ENCODE measurements at regions not wholly inside any gene's neighbourhood (a gene's known extent, or its start where the extent isn't known, plus 50 kb on each side); places are given as distances from the start of the nearest gene placed in this dataset.
A peak's percentile ranks its signal among the peaks of the same experiment; 100 is the strongest.
"Not testable (repeated sequence)": the region's sequence is repeated elsewhere in the genome, so short reads cannot be mapped to it uniquely, and the experiment has no call there.

DNA sequence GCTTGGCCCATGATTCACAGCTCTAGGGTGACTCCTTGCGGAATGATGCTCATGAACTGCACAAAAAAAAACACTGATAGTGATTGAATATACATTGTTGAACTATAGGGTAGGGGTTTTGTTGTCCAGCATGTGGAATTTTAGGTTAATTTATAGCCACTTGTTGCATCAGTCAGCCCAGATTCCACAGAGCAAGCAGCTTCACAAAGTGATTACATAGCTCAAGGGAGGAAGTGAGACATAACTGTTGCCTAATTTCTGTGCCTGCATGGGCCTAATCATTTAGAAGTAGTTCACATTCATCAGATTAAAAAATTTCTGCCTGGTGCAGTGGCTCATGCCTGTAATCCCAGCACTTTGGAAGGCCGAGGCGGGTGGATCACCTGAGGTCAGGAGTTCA is 142.2 kb upstream of the ZNF722 start:
- DNase-seq, result not testable (repeated sequence)

DNA sequence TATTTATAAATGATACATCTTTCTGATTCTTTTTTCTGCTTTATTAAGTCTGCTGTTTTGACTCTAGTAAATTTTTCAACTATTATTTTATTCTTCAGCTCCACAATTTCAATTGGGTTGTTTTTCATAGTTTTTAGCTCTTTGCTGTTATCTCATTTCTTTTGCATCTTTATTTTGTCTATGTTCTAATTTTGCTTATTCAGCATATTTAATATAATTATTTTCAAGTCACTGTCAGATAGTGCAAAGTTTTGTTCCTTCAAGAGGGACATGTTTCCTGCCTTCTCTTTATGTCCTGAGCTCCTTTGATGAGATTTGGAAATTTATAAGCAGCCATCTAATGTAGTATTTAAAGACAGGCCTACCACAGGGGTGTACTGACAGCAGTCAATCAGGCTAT is 131.5 kb upstream of the ZNF722 start:
- DNase-seq, result no peak

DNA sequence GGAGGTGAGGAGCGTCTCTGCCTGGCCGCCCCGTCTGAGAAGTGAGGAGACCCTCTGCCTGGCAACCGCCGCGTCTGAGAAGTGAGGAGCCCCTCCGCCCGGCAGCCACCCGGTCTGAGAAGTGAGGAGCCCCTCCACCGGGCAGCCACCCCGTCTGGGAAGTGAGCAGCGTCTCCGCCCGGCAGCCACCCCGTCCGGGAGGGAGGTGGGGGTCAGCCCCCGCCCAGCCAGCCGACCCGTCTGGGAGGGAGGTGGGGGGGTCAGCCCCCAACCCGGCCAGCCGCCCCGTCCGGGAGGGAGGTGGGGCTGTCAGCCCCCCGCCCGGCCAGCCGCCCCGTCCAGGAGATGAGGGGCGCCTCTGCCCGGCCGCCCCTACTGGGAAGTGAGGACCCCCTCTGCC is 124.4 kb upstream of the ZNF722 start:
- DNase-seq, result not testable (repeated sequence)

DNA sequence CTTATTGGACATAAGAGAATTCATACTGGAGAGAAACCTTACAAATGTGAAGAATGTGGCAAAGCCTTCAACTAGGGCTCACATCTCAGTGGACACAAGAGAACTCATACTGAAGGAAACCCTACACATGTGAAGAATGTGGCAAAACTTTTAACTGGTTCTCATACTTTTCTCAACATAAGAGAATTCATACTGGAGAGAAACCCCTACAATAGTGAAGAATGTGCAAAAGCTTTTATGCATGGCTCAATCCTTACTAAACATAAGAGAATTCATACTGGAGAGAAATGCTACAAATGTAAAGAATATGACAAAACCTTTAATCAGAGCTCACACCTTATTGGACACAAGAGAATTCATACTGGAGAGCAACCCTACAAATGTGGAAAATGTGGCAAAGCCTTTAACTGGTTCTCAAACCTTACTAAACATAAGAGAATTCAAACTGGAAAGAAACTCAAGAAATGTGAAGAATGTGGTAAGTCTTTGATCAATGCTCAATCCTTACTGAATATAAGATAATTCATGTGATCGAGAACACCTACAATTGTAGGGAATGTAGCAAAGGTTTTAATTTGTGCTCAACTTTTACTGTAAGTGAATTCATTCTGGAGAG is 121.8 kb upstream of the ZNF722 start:
- DNase-seq, result no peak

DNA sequence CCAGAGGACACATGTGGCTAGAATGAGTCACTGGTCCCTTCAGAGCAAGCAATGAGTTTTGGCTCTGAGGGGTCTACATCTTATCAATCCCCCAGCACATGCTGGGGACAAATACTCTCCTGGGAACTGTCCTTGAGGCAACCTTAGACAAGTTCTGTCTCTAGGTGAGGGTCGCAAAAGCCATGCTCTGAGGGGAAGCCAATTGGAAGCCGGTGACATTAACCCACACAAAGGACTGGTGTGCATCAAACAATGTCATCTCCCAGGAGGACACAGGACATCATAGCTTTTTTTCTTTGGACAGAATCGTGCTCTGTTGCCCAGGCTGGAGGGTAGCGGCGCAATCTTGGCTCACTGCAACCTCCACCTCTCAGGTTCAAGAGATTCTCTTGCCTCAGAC is 111.6 kb upstream of the ZNF722 start:
- no peak for DNase-seq

DNA sequence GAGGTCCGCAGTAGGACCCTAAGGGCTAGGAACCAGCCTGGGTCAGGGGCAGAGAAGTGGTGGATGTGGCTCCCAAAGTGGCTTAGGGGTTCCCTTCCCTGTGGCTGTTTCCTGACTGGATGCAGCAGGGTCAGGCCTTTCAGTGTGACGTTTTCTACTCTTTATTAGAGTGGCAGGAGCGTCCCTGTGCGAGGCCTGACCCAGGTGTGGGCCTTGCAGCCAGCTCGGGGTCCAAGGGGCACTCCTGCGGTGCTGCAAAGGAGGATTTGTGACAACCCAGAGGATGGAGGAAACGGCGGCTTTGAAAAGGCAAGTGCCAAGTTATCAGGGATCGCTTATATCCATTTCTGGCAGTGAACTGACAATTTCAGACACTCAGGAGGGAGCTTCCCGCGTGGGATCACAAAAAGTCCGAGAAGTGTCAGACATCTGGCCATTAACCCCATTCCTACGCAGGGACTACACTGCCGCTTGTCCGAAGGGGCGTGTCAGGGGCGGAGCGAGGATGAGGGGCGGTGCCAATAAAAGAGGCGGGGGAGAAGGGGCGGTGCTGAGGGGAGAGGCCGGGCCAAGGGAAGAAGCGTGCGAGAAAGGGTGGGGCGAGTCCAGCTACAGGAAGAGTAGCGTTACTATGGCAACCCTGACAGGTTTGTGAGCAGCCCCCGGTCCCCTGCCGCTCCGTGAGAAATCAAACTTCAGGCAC is 98.8 kb upstream of the ZNF722 start:
- peak; percentile 33 for DNase-seq

DNA sequence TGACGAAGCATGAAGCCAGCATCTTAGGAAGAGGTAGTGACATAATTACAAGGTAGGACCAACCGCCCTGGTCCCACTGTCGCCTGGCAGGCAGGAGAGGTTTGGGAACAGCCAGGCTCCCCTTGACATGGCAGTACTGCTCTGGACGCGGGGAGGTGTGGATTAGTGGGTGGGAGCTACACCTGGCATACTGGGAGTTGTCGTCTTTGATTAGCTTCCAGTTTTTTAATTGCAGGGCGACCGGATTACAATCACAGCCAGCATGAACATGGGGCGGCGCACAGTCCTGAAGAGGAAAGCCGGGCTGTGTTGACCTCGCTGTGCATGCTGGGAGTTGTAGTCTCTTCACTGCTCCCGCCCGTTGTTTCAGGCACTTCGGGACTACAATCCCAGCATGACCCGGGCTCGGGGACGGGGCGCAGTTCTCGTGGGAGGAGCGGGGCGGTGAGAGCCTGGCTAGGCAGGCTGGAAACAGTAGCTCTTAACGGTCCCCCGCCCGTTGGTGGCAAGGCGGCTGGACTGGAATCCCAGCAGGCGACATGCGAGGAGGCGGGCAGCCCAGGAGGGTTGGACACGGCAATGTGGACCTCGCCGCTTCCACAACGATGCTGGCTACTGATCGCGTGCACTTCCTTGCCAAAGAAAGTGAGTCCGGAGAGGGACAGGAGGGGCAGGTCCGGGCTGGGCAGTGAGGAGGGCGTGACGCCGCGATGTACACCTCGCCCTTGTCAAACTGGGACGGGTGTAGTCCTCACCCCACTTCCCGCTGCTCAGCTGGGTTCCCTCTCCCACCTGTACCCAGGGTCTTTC is 98.0 kb upstream of the ZNF722 start:
- peak; percentile 37 for DNase-seq

DNA sequence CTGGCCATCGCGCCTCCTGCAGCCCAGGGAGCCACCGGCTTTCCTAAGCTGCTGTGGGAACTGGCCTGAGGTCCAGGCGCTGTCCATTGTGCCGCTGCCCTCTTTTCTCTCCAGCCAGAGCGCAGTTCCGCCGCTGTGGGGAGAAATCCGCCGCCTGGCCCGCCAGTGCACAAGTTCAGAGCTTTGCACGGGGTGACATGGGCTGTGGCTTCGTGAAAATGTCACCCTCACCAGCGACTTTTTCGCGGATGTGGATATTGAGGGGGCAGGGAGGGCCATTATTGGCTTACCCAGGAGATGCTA is 97.5 kb upstream of the ZNF722 start:
- not testable (repeated sequence) for DNase-seq

DNA sequence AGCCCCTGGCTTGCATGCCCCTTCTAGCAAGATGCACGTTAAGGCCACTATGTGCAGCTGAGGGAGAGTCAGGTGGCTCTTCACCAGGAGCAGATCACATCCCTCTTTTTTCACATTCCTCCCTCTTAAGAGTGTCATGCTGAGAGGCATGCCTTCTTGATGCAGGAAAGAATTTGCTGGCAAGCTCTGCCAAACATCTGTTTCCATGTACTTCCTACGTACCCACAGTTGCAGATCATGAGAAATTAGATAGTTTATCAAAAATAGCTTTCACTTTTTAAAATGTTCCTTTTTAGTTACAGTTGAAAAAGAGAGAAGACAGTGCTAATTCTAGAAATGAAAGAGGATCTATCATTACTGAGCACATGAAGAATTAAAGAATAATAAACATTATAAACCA is 79.7 kb upstream of the ZNF722 start:
- DNase-seq, result no peak

DNA sequence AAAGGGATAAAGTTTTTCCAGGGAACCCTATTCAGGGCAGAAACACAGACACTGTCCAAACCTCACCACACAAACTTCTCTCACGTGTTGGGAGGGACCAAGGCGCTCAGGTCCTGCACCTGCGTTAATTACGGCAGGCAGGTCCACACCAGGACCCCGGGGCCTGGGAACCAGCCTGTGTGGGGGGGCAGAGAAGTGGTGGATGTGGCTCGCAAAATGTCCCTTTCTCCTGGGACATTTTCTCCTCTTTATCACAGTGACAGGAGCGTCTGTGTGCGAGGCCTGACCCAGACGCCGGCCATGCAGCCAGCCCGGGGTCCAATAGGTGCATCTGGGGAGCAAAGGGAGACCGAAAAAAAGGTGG is 73.4 kb upstream of the ZNF722 start:
- no peak for DNase-seq

DNA sequence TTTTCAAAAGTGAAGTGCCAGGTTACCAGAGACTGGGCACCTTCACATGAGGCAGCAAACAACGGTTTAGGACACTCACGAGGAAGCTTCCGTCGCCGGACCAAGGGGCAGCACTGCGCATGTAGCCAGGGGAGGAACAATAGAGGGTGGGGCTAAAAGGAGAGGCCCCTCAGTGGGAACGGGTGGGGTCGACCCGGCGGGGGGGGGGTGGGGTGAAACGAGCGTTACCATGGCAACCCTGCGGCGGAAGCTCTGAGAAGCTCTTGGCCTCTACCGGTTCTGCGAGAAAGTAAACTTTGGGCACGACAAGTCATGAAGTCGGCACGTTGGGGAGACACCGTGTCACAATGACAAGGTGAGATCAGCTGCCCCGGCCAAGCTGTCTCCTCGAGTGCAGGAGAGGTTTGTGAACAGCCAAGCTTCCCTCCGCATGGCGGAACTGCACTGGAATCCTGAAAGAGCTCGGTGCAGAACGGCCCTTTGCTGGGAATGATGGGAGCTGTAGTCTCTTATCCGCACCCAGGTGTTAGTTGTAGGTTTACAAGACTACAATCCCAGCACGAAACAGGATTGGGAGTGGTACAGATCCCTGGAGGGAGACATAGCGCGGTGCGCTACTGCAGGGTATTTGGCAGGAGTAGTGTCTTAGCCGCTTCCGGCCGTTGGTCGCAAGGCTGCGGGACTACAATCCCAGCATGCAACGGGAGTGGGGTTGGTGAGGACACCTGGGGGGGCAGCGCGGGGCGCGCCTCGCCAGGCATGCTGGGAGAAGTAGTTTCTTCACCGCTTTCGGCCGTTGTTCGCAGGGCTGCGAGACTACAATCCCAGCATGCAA is 72.8 kb upstream of the ZNF722 start:
- DNase-seq, result peak; percentile 61

DNA sequence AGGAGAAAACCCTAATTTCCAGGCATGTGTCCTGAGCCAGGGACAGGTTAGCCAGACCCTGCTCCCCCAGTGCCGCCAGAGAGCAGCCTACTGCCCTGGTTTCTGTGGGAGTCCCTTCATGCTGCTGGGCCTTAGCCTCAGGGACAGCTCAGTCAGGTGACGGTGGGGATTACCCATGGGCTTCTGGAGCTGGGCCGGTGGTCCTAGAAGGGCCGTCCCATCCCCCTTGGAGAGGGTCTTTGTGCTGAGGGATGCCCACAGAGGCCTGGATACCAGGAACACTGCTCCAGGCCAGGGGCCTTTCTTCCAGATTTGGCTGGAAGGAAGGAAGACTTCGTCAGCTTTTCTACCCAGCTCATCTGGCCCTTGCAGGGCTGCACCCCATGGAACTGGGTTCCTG is 71.4 kb upstream of the ZNF722 start:
- no peak for DNase-seq

DNA sequence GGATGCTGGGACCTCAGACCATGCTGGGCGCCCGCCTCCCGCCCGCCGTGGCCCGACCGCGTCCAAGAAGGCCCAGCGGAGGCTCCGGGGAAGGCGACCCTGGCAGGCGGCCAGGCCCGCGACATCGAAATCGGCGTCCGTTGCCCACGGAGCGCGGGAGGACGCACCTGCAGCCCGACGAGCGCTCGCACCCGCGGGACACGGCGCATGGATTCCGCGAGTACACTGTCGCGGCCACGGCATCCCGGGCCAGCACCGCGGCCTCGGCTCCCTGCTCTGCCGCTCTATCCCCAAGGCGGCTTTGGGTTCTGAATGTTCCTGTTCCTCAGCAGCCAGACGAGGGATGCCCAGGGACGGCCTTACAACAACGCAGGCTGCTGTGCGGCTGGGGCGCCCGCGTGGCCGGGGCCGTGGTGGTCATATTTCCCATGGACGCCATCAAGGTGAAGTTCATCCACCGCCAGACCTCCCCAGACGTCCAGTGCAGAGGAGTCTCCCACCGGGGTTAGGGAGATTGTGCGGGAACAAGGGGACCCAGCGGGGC is 67.5 kb upstream of the ZNF722 start:
- no peak for DNase-seq

DNA sequence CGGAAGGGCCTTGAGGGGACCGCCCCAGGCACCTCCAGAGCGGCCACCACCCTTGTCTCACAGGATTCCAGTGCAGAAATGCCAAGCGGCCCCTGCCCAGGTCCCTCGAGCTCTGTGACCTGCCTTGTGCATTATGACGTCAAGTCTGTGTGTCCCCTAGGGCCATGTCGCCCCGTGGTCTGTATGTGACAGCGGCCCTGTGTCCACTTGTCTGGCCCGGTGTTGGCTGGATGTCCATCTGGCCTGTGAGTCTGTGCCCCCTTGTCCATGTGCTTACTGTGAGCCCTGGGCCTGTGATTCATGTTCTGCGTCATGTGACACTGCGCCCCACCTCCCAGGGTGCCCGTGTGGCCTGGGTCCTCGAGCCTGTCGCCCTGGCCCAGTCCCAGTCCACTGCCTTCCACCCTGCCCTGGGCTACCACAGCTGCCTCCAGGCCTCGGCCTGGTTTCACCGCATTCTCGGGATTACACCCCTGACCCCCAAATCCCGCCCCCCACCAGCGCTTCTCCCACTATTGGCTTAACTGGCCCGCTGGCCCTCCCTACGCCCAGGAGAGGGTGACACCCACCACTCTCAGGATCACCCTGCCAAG is 66.6 kb upstream of the ZNF722 start:
- no peak for DNase-seq
